ENCODE measurements at regions not wholly inside any gene's neighbourhood (a gene's known extent, or its start where the extent isn't known, plus 50 kb on each side); places are given as distances from the start of the nearest gene placed in this dataset.

- DNase-seq, result no peak
Measured at GRCh38 chr1:69258842-69259241, 308.9 kb upstream of the LRRC7 start.

GRCh38 chr1:69263921-69264391 is 303.8 kb upstream of the LRRC7 start:
- peak; percentile 86 for DNase-seq

DNA sequence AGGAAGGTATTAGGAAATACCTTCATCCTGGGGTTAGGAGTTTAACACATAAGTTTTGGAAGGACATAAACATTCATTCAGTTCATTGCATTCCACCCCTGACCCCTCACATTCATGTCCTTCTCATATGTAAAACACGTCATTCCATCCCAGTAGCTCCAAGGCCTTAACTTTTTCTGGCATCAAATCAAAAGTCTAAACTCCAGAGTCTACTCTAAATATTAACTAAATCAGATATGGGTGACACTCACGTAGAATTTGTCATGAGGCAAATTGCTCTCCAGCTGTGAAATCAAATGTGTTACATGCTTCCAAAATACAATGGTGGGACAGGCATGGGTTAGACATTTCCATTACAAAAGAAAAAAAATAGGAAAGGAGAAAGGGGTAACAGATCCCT is 298.2 kb upstream of the LRRC7 start:
- DNase-seq, result no peak

DNA sequence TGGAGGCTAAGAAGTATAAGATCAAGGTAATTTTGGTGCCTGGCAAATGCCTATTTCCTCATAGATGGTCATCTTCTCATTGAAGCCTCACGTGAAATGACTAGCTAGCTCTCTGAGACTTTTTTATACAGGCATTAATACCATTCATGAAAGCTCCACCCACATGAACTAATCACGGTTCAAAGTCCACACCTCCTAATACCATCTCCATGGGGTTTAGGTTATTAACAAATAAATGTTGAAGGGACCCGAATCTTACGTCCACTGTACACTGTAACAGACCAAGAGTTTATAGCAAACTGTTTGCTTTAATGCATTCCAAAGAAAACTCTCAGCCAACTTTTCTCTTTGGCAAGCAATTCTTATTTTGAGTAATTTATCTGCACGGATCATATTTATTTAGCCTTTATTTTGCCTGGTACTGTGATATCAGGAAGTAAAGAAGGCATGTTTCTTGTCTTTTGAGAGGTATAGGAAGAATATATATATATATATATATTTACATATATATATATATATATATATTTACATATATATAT is 296.1 kb upstream of the LRRC7 start:
- DNase-seq, result no peak

DNA sequence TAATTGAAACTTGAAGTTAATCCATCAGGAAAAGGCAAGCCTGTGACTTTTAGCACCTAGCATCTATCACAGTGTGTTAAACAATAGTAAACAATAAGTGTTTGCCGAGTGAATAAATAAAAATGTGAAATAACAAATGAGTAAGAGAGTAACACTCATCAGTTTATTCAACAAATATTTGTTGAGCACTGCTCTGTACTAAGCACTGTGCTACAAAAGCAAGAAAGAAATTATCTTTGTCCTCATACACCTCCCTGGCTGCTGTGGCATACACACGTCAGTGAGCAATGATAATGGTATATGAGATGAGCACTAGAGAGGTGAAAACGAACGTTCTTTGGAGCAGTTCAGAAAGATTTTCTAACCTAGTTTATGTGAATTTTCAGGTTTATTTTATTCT is 295.0 kb upstream of the LRRC7 start:
- DNase-seq, result no peak

- no peak for DNase-seq
Measured at GRCh38 chr1:69278923-69279322, 288.8 kb upstream of the LRRC7 start.

DNA sequence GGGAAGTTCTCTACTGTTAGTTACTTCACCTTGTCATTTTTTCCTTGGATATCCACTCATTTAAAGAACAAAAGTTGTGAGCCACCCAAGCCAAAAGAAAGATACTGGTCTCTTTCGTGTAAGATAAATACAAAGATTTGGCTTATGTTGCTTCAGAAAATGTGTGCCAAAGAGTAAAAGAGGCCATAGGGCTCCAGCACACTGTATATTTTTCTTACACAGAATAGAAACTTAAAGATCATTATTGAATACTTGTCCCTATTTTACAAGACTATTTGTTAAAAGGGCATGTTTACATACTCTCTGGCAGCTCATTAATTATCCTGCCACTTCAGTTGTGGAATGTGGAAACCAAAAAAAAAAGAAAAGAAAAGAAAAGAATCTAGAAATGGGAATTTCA is 284.2 kb upstream of the LRRC7 start:
- DNase-seq, result no peak

GRCh38 chr1:69284508-69284907 is 283.2 kb upstream of the LRRC7 start:
- DNase-seq, result no peak

GRCh38 chr1:69288416-69288815 is 279.3 kb upstream of the LRRC7 start:
- no peak for DNase-seq

- DNase-seq, result no peak
Measured at GRCh38 chr1:69290291-69290690, 277.4 kb upstream of the LRRC7 start.

GRCh38 chr1:69291541-69291940 is 276.2 kb upstream of the LRRC7 start:
- DNase-seq, result no peak

DNA sequence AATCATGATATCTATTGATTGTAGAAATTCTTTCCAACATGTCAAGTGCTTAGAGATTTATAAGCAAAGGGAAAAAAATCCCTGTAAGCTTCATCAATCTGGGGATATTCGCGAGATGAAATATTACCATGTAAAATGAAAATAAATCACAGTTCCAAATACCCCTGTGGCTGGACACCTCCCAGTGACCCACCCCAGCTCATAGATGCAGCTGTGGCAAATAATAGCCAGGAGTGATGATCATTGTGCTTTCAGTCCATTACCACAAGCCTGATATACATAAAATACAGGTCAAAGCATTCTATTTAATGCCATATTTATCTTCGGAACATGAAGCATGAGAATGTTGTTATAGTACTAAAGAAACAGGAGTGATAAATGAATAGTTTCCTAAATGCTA is 274.9 kb upstream of the LRRC7 start:
- DNase-seq, result no peak

GRCh38 chr1:69294171-69294570 is 273.6 kb upstream of the LRRC7 start:
- no peak for DNase-seq

- DNase-seq, result no peak
Measured at GRCh38 chr1:69295265-69295664, 272.5 kb upstream of the LRRC7 start.

- DNase-seq, result no peak
Measured at GRCh38 chr1:69305621-69306020, 262.1 kb upstream of the LRRC7 start.

GRCh38 chr1:69312055-69312732 is 255.5 kb upstream of the LRRC7 start:
- no peak for DNase-seq

GRCh38 chr1:69313118-69313517 is 254.6 kb upstream of the LRRC7 start:
- no peak for DNase-seq

GRCh38 chr1:69315416-69315815 is 252.3 kb upstream of the LRRC7 start:
- DNase-seq, result no peak

GRCh38 chr1:69315823-69316222 is 251.9 kb upstream of the LRRC7 start:
- no peak for DNase-seq

DNA sequence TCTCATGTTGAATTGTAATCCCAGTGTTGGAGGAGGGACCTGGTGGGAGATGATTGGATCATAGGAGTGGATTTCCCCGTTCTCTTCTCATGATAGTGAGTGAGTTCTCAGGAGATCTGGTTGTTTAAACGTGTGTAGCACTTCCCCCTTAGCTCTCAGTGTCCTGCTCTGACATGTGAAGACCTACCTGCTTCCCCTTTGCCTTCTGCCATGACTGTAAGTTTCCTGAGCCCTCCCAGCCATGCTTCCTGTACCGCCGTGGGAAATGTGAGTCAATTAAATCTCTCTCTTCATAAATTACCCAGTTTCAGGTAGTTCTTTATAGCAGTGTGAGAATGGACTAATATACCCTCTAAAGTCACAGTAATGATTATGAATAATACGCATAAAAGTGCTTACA is 248.4 kb upstream of the LRRC7 start:
- no peak for DNase-seq

DNA sequence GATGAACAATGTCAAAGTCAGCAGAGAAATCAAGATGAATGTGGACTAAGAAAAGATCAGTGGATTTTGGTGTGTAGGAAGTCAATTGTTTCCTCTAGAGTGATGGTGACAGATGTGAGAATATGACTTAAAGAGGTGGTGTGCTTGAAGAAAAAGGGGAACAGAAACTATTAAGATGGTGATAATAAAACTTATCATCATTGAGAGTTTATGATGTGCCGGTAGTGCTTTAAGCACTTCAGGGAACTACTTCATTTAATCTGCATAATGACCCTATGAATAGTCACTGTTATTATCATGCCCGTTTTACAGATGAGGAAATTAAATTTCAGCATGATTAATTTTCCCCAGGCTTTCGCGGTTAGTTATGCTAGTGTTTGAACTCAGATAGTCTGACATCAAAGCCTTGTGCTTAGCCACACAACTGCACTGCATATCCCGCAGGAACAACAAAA is 246.9 kb upstream of the LRRC7 start:
- DNase-seq, result no peak

GRCh38 chr1:69321311-69321710 is 246.4 kb upstream of the LRRC7 start:
- DNase-seq, result no peak

DNA sequence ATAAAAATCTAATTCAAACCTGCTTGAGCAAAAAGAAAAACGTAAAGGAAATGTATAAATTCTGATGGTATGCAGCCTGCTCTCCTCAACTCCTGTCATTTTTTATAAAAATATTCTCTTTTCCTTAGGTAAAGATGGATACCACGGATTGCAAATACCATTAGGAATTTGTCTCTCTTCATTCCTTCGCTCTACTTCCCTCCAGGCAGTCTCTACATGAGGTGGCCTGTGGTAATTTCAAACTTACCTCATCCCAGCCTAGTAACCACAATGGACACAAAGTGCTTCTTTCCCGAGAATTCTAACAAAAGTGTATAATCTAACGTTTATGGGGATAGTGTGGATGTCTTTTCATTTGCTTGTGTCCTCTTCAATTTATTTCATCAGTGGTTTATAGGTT is 239.5 kb upstream of the LRRC7 start:
- DNase-seq, result no peak

- DNase-seq, result no peak
Measured at GRCh38 chr1:69363236-69363635, 204.5 kb upstream of the LRRC7 start.

DNA sequence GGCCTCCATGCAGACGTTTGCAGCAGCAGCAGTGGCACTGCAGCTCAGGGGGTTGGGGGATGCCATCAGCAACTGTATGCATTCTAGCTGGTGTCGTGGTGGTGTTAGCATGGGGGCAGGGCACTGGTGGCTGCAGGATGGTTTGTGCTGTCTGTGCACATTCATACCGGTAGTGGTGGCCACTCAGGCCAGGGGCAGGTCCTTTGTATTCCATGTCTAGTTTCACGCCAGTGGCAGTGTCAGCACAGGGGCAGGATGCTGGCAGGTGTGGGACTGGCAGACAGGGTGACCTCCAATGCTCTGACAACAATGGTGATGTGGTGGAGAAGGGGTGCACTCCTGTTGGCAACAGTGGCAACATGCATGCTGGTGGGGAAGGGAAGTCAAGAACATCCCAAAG is 194.2 kb upstream of the LRRC7 start:
- DNase-seq, result no peak
